ENCODE measurements at regions not wholly inside any gene's neighbourhood (a gene's known extent, or its start where the extent isn't known, plus 50 kb on each side); places are given as distances from the start of the nearest gene placed in this dataset.
A peak's percentile ranks its signal among the peaks of the same experiment; 100 is the strongest.

DNA sequence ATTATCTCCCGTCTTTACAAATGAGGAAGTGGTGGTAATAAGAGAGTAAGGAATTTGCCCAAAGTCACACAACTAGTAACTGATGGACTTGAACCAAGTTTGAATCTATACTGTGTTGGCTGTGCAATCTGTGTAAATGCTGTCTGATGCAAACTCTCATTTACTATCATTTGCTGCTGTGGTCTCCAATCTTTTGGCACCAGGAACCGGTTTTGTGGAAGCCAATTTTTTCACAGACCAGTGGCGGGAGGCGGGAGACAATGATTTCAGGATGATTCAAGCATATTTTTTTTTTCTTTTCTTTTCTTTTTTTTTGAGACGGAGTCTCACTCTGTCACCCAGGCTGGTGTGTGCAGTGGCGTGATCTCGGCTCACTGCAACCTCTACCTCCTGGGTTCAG, 450.0 kb upstream of the FZD8 start:
- TF ChIP-seq, protein P1, sequence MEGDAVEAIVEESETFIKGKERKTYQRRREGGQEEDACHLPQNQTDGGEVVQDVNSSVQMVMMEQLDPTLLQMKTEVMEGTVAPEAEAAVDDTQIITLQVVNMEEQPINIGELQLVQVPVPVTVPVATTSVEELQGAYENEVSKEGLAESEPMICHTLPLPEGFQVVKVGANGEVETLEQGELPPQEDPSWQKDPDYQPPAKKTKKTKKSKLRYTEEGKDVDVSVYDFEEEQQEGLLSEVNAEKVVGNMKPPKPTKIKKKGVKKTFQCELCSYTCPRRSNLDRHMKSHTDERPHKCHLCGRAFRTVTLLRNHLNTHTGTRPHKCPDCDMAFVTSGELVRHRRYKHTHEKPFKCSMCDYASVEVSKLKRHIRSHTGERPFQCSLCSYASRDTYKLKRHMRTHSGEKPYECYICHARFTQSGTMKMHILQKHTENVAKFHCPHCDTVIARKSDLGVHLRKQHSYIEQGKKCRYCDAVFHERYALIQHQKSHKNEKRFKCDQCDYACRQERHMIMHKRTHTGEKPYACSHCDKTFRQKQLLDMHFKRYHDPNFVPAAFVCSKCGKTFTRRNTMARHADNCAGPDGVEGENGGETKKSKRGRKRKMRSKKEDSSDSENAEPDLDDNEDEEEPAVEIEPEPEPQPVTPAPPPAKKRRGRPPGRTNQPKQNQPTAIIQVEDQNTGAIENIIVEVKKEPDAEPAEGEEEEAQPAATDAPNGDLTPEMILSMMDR (IDR thresholded peaks at IDR 0.05; ENCODE audit: insufficient read depth, low read depth, low read length, missing control alignments): no peak
- no peak overlapping the region for H3K4me3 ChIP-seq (ENCODE audit: low read depth, low read length)
- no peak for DNase-seq (ENCODE audit: low read depth)

GRCh38 chr10:36091007-36091406, 448.9 kb upstream of the FZD8 start:
- no peak for DNase-seq (ENCODE audit: low read depth)
- TF ChIP-seq, protein P1 (IDR thresholded peaks at IDR 0.05; ENCODE audit: insufficient read depth, low read depth, low read length, missing control alignments): no peak
- H3K4me3 ChIP-seq (ENCODE audit: low read depth, low read length): no peak overlapping the region

- H3K4me3 ChIP-seq (ENCODE audit: low read depth, low read length): no peak overlapping the region
- DNase-seq (ENCODE audit: low read depth): peak; percentile 59
- TF ChIP-seq, protein P1 (IDR thresholded peaks at IDR 0.05; ENCODE audit: insufficient read depth, low read depth, low read length, missing control alignments): no peak
These were observed 447.8 kb upstream of the FZD8 start for GRCh38 chr10:36089790-36090440.

DNA sequence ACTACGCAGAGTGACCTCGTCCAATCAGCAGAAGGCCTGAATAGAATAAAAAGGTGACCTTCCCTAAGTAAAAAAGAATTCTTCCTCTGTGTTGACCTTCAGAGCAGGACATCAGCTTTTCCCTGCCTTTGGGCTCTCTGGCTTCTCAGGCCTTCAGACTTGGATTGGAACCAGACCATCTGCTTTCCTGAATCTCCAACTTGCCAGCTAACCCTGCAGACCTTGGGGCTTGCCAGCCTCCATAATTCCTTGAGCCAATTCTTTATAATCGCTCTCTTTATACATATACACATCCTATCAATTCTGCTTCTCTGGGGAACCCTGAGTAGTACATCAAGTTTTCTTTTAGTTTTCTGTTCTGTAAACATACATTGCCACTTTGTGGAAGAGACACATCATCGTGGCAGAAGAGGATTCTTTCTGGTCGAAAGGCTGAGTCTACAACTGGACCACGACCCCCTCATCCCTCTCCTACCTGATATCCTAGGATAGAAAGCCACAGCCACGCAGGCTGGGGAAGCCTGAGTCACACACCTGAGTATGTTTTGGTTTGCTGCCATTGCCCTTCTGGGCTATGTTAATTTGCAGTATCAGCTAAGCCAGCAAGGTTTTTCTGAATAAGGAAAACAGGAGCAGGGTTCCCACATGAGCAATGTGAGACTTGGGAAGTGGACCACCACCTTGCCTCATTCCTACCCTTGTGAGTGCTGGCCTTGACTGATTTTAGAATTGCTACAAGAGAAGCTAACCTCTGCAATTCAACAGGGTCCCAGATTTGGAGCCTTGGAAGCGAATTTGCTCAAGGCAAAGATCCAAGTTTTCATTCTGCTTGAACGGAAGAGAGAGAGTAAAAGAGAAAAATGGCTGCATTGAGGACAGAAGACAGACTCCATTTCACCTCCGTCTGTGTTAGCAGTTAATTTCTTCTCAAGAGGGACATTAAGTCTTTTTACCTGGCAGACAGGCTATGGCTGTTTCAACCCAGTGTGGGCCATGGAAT, 445.2 kb upstream of the FZD8 start:
- TF ChIP-seq, protein P1 (IDR thresholded peaks at IDR 0.05; ENCODE audit: insufficient read depth, low read depth, low read length, missing control alignments): no peak
- DNase-seq (ENCODE audit: low read depth): no peak
- no peak overlapping the region for H3K4me3 ChIP-seq (ENCODE audit: low read depth, low read length)

- no peak for DNase-seq (ENCODE audit: low read depth)
- TF ChIP-seq, protein P1 (IDR thresholded peaks at IDR 0.05; ENCODE audit: insufficient read depth, low read depth, low read length, missing control alignments): no peak
- H3K4me3 ChIP-seq (ENCODE audit: low read depth, low read length): no peak overlapping the region
These were observed 433.1 kb upstream of the FZD8 start for GRCh38 chr10:36075196-36075595.

GRCh38 chr10:36073796-36074345, 431.8 kb upstream of the FZD8 start:
- DNase-seq (ENCODE audit: low read depth): no peak
- H3K4me3 ChIP-seq (ENCODE audit: low read depth, low read length): no peak overlapping the region
- TF ChIP-seq, protein P1 (IDR thresholded peaks at IDR 0.05; ENCODE audit: insufficient read depth, low read depth, low read length, missing control alignments): no peak
